Adrenal gland (tissue), 5 donors: ENCODE measurements at regions not wholly inside any gene's neighbourhood (a gene's known extent, or its start where the extent isn't known, plus 50 kb on each side); places are given as distances from the start of the nearest gene placed in this dataset.

Experiments
- POLR2A ChIP-seq, 2 donors: fragments of 450-650 bp; IDR thresholded peaks; one replicate each; pipeline ENCODE4 v1.6.1; 2017; ENCODE audit warnings: antibody characterized with exemption in 2 of 2, mild to moderate bottlenecking in 2 of 2, moderate library complexity in 1 of 2
- TF ChIP-seq, protein P1 (sequence below), 6 experiments: fragments of 450-650 bp in 4 of 6; fragments of 200-600 bp in 2 of 6; sonication (generic) in 1 of 6; IDR thresholded peaks; 1 replicate in 5 of 6; 2 replicates in 1 of 6; pipeline versions ENCODE4 v1.5.1 to v1.8.0; 2016 to 2021; ENCODE audit warnings: antibody characterized with exemption in 6 of 6, mild to moderate bottlenecking in 2 of 6, moderate library complexity in 1 of 6
- donor health status: DM: no; HTN: no; CAD: no.

DNA sequence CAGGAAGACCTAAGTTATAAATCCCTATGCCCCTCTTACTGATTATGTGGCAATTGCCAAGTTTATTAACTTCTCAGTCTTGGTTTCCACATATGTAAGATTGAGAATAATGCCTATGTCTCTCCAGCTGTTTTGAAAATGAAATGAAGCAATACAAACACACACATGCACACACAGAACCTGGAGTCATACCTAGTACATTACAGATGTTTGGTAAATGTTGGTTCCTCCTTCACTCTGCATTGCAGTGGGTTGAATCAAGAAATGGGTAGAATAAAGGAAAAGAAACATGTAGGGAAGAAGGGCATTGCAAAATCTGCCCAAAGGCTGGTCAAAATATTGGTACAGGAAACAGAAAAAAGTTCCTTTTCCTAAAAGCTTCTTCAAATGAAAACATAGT is 309.9 kb upstream of the EMCN start:
- TF ChIP-seq POLR2A (IDR thresholded peaks at IDR 0.05): no peak
- TF ChIP-seq, protein P1, sequence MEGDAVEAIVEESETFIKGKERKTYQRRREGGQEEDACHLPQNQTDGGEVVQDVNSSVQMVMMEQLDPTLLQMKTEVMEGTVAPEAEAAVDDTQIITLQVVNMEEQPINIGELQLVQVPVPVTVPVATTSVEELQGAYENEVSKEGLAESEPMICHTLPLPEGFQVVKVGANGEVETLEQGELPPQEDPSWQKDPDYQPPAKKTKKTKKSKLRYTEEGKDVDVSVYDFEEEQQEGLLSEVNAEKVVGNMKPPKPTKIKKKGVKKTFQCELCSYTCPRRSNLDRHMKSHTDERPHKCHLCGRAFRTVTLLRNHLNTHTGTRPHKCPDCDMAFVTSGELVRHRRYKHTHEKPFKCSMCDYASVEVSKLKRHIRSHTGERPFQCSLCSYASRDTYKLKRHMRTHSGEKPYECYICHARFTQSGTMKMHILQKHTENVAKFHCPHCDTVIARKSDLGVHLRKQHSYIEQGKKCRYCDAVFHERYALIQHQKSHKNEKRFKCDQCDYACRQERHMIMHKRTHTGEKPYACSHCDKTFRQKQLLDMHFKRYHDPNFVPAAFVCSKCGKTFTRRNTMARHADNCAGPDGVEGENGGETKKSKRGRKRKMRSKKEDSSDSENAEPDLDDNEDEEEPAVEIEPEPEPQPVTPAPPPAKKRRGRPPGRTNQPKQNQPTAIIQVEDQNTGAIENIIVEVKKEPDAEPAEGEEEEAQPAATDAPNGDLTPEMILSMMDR (IDR thresholded peaks at IDR 0.05): no peak
